H9 (cell line): ENCODE measurements at regions not wholly inside any gene's neighbourhood (a gene's known extent, or its start where the extent isn't known, plus 50 kb on each side); places are given as distances from the start of the nearest gene placed in this dataset.

Experiments used
- DNase-seq: peaks from one replicate; pipeline ENCODE4 v3.0.0-alpha.2; 2017
- H2AFZ ChIP-seq: one replicate; pipeline ENCODE4 v1.6.1; 2013; ENCODE audit warnings: mild to moderate bottlenecking, low read length, control low read depth, moderate library complexity
- H2AK5ac ChIP-seq: 2 replicates; pipeline ENCODE4 v1.6.1; 2013; ENCODE audit warnings: low read length, control low read depth, mixed read lengths; ENCODE audit not compliant: insufficient read length
- H2BK120ac ChIP-seq: one replicate; pipeline ENCODE4 v1.6.1; 2013; ENCODE audit warnings: low read depth, mild to moderate bottlenecking, low read length, control low read depth, inconsistent platforms; ENCODE audit not compliant: poor library complexity, severe bottlenecking
- H2BK12ac ChIP-seq: 2 replicates; pipeline ENCODE4 v1.6.1; 2013; ENCODE audit warnings: low read length, control low read depth, mixed read lengths, low read depth; ENCODE audit not compliant: insufficient read length
- H2BK15ac ChIP-seq: 2 replicates; pipeline ENCODE4 v1.6.1; 2013; ENCODE audit warnings: low read depth, low read length, control low read depth
- H2BK20ac ChIP-seq: one replicate; pipeline ENCODE4 v1.6.1; 2013; ENCODE audit warnings: low read depth, mild to moderate bottlenecking, low read length, control low read depth, inconsistent platforms; ENCODE audit not compliant: poor library complexity, severe bottlenecking
- H2BK5ac ChIP-seq: 2 replicates; pipeline ENCODE4 v1.6.1; 2013; ENCODE audit warnings: low read length, control low read depth, mixed read lengths; ENCODE audit not compliant: insufficient read length
- H3K14ac ChIP-seq: 2 replicates; pipeline ENCODE4 v1.6.1; 2013; ENCODE audit warnings: low read length, control low read depth; ENCODE audit not compliant: insufficient read depth
- H3K18ac ChIP-seq: 2 replicates; pipeline ENCODE4 v1.6.1; 2013; ENCODE audit warnings: low read depth, mild to moderate bottlenecking, mixed read lengths, low read length, control low read depth; ENCODE audit not compliant: insufficient read length
- H3K23ac ChIP-seq: 2 replicates; pipeline ENCODE4 v1.6.1; 2013; ENCODE audit warnings: low read length, control low read depth, mixed read lengths, low read depth; ENCODE audit not compliant: insufficient read length
- H3K23me2 ChIP-seq: 2 replicates; pipeline ENCODE4 v1.6.1; 2013; ENCODE audit warnings: low read depth, mild to moderate bottlenecking, mixed read lengths, low read length, control low read depth; ENCODE audit not compliant: insufficient read length, poor library complexity, severe bottlenecking
- H3K27ac ChIP-seq: 2 replicates; pipeline ENCODE4 v1.5.1; 2013; ENCODE audit warnings: low read length, control low read depth, mixed read lengths, low read depth; ENCODE audit not compliant: insufficient read length
- H3K27me3 ChIP-seq: 2 replicates; pipeline ENCODE4 v1.6.1; 2013; ENCODE audit warnings: low read length, control low read depth, inconsistent platforms; ENCODE audit not compliant: insufficient read depth
- H3K4ac ChIP-seq: 2 replicates; pipeline ENCODE4 v1.6.1; 2013; ENCODE audit warnings: low read depth, mild to moderate bottlenecking, control low read depth, inconsistent platforms, low read length, moderate library complexity
- H3K4me1 ChIP-seq: 2 replicates; pipeline ENCODE4 v1.6.1; 2013; ENCODE audit warnings: low read length, control low read depth, inconsistent platforms; ENCODE audit not compliant: insufficient read depth
- H3K4me2 ChIP-seq: 2 replicates; pipeline ENCODE4 v1.6.1; 2013; ENCODE audit warnings: low read length, control low read depth, mixed read lengths; ENCODE audit not compliant: insufficient read length, insufficient read depth
- H3K56ac ChIP-seq: 2 replicates; pipeline ENCODE4 v1.6.1; 2013; ENCODE audit warnings: low read depth, mild to moderate bottlenecking, mixed read lengths, low read length, control low read depth; ENCODE audit not compliant: insufficient read length
- H3K79me1 ChIP-seq: 2 replicates; pipeline ENCODE4 v1.6.1; 2013; ENCODE audit warnings: low read depth, mild to moderate bottlenecking, moderate library complexity, low read length, control low read depth, inconsistent platforms; ENCODE audit not compliant: insufficient read depth, poor library complexity, severe bottlenecking
- H3K79me2 ChIP-seq: 2 replicates; pipeline ENCODE4 v1.6.1; 2013; ENCODE audit warnings: low read length, control low read depth, inconsistent platforms; ENCODE audit not compliant: insufficient read depth
- H3K9ac ChIP-seq: 2 replicates; pipeline ENCODE4 v1.6.1; 2013; ENCODE audit warnings: low read length, control low read depth, mixed read lengths; ENCODE audit not compliant: insufficient read length; ENCODE audit errors: extremely low read depth
- H3K9me3 ChIP-seq: one replicate; pipeline ENCODE4 v1.6.1; 2013; ENCODE audit warnings: low read depth, low read length, inconsistent platforms; ENCODE audit not compliant: control insufficient read depth
- H3T11ph ChIP-seq: one replicate; pipeline ENCODE4 v1.6.1; 2013; ENCODE audit warnings: mild to moderate bottlenecking, low read length, control low read depth, inconsistent platforms
- H4K20me1 ChIP-seq: one replicate; pipeline ENCODE4 v1.6.1; 2013; ENCODE audit not compliant: control insufficient read depth, insufficient read length, insufficient read depth
- H4K5ac ChIP-seq: 2 replicates; pipeline ENCODE4 v1.6.1; 2013; ENCODE audit warnings: low read depth, mild to moderate bottlenecking, mixed read lengths, low read length, control low read depth; ENCODE audit not compliant: insufficient read length
- H4K8ac ChIP-seq: replicated peaks from 2 replicates; pipeline ENCODE4 v1.6.1; 2013; ENCODE audit warnings: low read length, control low read depth, mixed read lengths, low read depth; ENCODE audit not compliant: insufficient read length
- H4K91ac ChIP-seq: 2 replicates; pipeline ENCODE4 v1.6.1; 2013; ENCODE audit warnings: low read depth, mild to moderate bottlenecking, moderate library complexity, mixed read lengths, low read length, control low read depth; ENCODE audit not compliant: insufficient read length
- H3K27ac Mint-ChIP-seq, 3 experiments: 2 replicates in 2 of 3; 3 replicates in 1 of 3; pipeline ENCODE4 v1.8.0; 2020 to 2021; ENCODE audit warnings: mixed read lengths in 3 of 3, mild to moderate bottlenecking in 1 of 3, moderate library complexity in 1 of 3
- H3K27me3 Mint-ChIP-seq: 2 replicates; pipeline ENCODE4 v1.8.0; 2021; ENCODE audit warnings: low read depth, mild to moderate bottlenecking, moderate library complexity, mixed read lengths
- H3K36me3 Mint-ChIP-seq, 3 experiments: 2 replicates in 2 of 3; 3 replicates in 1 of 3; pipeline ENCODE4 v1.8.0; 2020 to 2021; ENCODE audit warnings: low read depth in 3 of 3, mixed read lengths in 3 of 3; ENCODE audit not compliant: insufficient read depth in 1 of 3
- H3K4me1 Mint-ChIP-seq, 2 experiments: 2 replicates each; pipeline ENCODE4 v1.8.0; 2020; ENCODE audit warnings: mixed read lengths in 2 of 2
- H3K4me3 Mint-ChIP-seq, 2 experiments: 2 replicates in 1 of 2; 3 replicates in 1 of 2; pipeline ENCODE4 v1.8.0; 2020 to 2021; ENCODE audit warnings: mild to moderate bottlenecking in 2 of 2, mixed read lengths in 2 of 2, moderate library complexity in 1 of 2
- H3K9me3 Mint-ChIP-seq, 2 experiments: 2 replicates in 1 of 2; 3 replicates in 1 of 2; pipeline ENCODE4 v1.8.0; 2020; ENCODE audit warnings: mild to moderate bottlenecking in 2 of 2, mixed read lengths in 2 of 2, moderate library complexity in 1 of 2
- WGBS: extraction: QIAGEN DNeasy Blood & Tissue Kit; methylation state at CpG from one replicate; pipeline ENCODE4 v1.1.7; 2013; ENCODE audit warnings: missing lambda C conversion rate, low lambda C conversion rate, mixed read lengths; ENCODE audit not compliant: insufficient read length; ENCODE audit errors: extremely low coverage; 5-methylcytosine and 5-hydroxymethylcytosine counted together
- TF ChIP-seq, protein P1 (sequence below): fragments of 200-600 bp; sonication (generic); conservative IDR thresholded peaks from 3 replicates; pipeline ENCODE4 v1.8.0; 2021; ENCODE audit warnings: antibody characterized with exemption, mild to moderate bottlenecking

DNA sequence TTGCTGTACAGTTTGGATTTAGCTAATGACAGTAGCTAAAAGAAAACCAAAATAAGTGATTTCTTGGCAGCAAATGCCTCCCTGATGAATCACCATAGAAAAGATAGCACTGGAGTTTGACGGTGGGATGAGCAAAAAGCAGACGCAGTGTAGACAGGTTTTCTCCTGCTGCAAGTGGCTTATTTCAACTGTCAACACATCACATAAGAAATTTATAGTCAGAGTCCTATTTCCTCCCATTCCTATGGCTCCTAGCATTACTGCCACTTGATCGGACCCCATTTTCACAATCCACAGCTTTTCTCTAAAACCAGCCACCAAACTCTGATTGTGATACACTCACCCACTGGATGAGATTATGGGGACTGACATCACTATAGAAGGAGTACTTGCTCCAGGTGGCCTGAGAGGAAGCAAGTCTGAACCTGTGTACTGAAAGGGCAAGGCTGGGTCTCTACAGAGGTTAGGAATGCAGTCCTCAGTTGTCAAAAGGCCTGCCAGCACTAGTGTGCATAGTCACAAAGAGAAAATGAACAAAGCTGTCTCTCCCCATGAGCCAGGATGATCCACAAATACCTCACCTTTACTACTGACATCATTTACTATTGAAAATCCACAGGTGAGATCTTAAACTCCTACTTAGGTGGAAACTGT lies 359.8 kb downstream of the LTN1 start:
- H3K27ac Mint-ChIP-seq: no peak overlapping the region
- no peak overlapping the region for H2BK120ac ChIP-seq
- no peak overlapping the region for H3K4ac ChIP-seq
- WGBS: no CpG with 5 or more reads among the region's 3 CpGs
- no peak overlapping the region for H3K18ac ChIP-seq
- no peak overlapping the region for H3K4me3 Mint-ChIP-seq
- H3K9ac ChIP-seq: no peak overlapping the region
- no peak overlapping the region for H3K14ac ChIP-seq
- H2BK5ac ChIP-seq: no peak overlapping the region
- no peak overlapping the region for H3K27ac ChIP-seq
- TF ChIP-seq, protein P1, sequence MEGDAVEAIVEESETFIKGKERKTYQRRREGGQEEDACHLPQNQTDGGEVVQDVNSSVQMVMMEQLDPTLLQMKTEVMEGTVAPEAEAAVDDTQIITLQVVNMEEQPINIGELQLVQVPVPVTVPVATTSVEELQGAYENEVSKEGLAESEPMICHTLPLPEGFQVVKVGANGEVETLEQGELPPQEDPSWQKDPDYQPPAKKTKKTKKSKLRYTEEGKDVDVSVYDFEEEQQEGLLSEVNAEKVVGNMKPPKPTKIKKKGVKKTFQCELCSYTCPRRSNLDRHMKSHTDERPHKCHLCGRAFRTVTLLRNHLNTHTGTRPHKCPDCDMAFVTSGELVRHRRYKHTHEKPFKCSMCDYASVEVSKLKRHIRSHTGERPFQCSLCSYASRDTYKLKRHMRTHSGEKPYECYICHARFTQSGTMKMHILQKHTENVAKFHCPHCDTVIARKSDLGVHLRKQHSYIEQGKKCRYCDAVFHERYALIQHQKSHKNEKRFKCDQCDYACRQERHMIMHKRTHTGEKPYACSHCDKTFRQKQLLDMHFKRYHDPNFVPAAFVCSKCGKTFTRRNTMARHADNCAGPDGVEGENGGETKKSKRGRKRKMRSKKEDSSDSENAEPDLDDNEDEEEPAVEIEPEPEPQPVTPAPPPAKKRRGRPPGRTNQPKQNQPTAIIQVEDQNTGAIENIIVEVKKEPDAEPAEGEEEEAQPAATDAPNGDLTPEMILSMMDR: no peak
- no peak overlapping the region for H2BK12ac ChIP-seq
- H3K79me1 ChIP-seq: no peaks in the 10 kb centered on the region
- H2BK15ac ChIP-seq: no peak overlapping the region
- H3K27me3 ChIP-seq: no peaks in the 10 kb centered on the region
- no peaks in the 10 kb centered on the region for H3K79me2 ChIP-seq
- no peaks in the 10 kb centered on the region for H3K27me3 Mint-ChIP-seq
- H3T11ph ChIP-seq: no peak overlapping the region
- no peaks in the 10 kb centered on the region for H3K23me2 ChIP-seq
- H2AFZ ChIP-seq: no peak overlapping the region
- H3K36me3 Mint-ChIP-seq: no peaks in the 10 kb centered on the region
- no peak overlapping the region for H4K5ac ChIP-seq
- no peak overlapping the region for H3K23ac ChIP-seq
- no peaks in the 10 kb centered on the region for H3K4me1 ChIP-seq
- no peak overlapping the region for H3K56ac ChIP-seq
- H3K4me2 ChIP-seq: no peak overlapping the region
- DNase-seq: no peak
- no peaks in the 10 kb centered on the region for H3K9me3 Mint-ChIP-seq
- no peak overlapping the region for H2BK20ac ChIP-seq
- no peak overlapping the region for H4K91ac ChIP-seq
- no peaks in the 10 kb centered on the region for H3K9me3 ChIP-seq
- H2AK5ac ChIP-seq: no peak overlapping the region
- no peak overlapping the region for H4K8ac ChIP-seq
- H4K20me1 ChIP-seq: no peaks in the 10 kb centered on the region
- H3K4me1 Mint-ChIP-seq: peaks cover 5 to 10% of the 10 kb centered on the region in 2 experiments; a peak in 3 of 4 replicates
